ENCODE measurements at regions not wholly inside any gene's neighbourhood (a gene's known extent, or its start where the extent isn't known, plus 50 kb on each side); places are given as distances from the start of the nearest gene placed in this dataset.

DNA sequence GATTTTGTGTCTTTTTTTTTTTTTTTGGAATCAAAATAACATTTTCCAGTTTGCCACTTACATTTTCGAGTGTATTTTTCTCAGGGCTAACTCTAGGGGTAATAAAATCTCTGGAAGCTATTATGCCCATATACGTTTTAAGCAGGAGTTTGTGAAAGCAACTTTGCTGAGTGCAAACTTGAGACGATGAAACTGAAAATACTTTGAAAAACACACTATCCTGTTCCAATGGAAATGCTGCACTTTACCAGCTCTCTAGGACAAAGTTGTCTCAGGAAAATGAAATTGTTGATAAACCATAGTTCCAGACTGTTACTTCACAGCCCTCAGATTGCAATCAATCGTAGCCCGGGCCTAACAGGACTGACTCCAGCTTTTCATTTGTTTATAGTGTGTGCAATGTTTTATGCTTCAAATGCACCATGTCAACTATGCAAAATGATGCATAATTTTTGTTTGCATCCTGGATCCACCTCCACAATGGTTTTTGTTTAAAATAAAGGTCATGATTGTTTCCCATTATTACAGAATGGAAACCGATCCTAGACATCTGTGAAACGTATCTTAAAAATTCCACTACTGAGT, 220.6 kb upstream of the PKN2 start:
- Histone ChIP-seq H3K4me3 (ENCODE audit: low read depth, low read length) (no peak overlapping the region), H3K9ac (ENCODE audit: low read depth, low read length) (no peak overlapping the region), H3K4me1 (ENCODE audit: control insufficient read depth, insufficient read depth, low read length) (no peaks in the 10 kb centered on the region), H3K9me3 (ENCODE audit: control insufficient read depth, insufficient read depth, low read length) (no peaks in the 10 kb centered on the region), H3K27me3 (ENCODE audit: control insufficient read depth, insufficient read depth, low read length) (peaks cover 6% of the 10 kb centered on the region), H3K36me3 (ENCODE audit: control insufficient read depth, insufficient read depth, low read length) (no peaks in the 10 kb centered on the region)

DNA sequence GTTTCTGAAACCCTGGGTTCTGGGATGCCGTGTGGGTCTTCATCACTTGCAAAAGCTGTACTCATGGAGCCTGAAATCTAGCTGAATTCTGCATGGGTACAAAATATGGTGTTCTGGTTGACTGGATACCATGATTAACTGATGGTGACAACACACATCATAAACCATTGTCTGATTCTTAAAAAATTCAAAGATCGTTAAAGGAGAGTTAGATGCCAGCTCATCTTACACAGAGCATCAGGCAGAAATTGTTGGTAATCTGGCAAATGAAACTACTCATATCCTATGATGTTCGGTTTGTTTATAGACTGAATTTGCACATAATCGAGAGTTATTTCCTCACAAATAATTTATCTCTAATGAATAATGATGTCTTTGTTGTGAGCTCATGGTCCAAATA, 218.1 kb upstream of the PKN2 start:
- Histone ChIP-seq H3K9me3 (ENCODE audit: control insufficient read depth, insufficient read depth, low read length) (no peaks in the 10 kb centered on the region), H3K27me3 (ENCODE audit: control insufficient read depth, insufficient read depth, low read length) (peaks cover 6% of the 10 kb centered on the region), H3K36me3 (ENCODE audit: control insufficient read depth, insufficient read depth, low read length) (no peaks in the 10 kb centered on the region), H3K4me3 (ENCODE audit: low read depth, low read length) (no peak overlapping the region), H3K9ac (ENCODE audit: low read depth, low read length) (no peak overlapping the region), H3K4me1 (ENCODE audit: control insufficient read depth, insufficient read depth, low read length) (no peaks in the 10 kb centered on the region)

DNA sequence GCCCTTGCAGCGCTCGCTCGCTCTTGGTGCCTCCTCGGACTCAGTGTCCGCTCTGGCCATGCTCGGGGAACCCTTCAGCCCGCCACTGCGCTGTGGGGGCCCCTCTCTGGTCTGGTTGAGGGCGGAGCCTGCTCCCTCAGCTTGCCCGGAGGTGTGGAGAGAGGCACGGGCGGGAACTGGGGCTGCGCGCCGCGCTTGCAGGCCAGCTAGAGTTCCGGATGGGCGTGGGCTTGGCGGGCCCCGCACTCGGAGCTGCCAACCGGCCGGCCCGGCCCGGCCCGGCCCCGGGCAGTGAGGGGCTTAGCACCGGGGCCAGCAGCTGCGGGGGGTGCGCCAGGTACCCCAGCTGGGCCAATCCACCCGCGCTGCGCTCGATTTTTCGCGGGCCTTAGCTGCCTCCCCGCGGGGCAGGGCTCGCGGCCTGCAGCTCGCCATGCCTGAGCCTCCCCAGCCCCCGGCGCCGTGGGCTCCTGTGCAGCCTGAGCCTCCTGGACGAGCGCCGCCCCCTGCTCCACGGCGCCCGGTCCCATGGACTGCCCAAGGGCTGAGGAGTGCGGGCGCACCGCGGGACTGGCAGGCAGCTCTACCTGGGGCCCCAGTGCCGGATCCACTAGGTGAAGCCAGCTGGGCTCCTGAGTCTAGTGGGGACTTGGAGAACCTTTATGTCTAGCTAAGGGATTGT, 217.0 kb upstream of the PKN2 start:
- Histone ChIP-seq H3K36me3 (ENCODE audit: control insufficient read depth, insufficient read depth, low read length) (no peaks in the 10 kb centered on the region), H3K9ac (ENCODE audit: low read depth, low read length) (no peak overlapping the region), H3K4me3 (ENCODE audit: low read depth, low read length) (no peak overlapping the region), H3K27me3 (ENCODE audit: control insufficient read depth, insufficient read depth, low read length) (peaks cover 2% of the 10 kb centered on the region), H3K4me1 (ENCODE audit: control insufficient read depth, insufficient read depth, low read length) (no peaks in the 10 kb centered on the region), H3K9me3 (ENCODE audit: control insufficient read depth, insufficient read depth, low read length) (no peaks in the 10 kb centered on the region)

- Histone ChIP-seq H3K4me1 (ENCODE audit: control insufficient read depth, insufficient read depth, low read length) (no peaks in the 10 kb centered on the region), H3K4me3 (ENCODE audit: low read depth, low read length) (no peak overlapping the region), H3K9me3 (ENCODE audit: control insufficient read depth, insufficient read depth, low read length) (no peaks in the 10 kb centered on the region), H3K36me3 (ENCODE audit: control insufficient read depth, insufficient read depth, low read length) (no peaks in the 10 kb centered on the region), H3K9ac (ENCODE audit: low read depth, low read length) (no peak overlapping the region), H3K27me3 (ENCODE audit: control insufficient read depth, insufficient read depth, low read length) (no peaks in the 10 kb centered on the region)
Observed at GRCh38 chr1:88472298-88472697, 211.8 kb upstream of the PKN2 start.

DNA sequence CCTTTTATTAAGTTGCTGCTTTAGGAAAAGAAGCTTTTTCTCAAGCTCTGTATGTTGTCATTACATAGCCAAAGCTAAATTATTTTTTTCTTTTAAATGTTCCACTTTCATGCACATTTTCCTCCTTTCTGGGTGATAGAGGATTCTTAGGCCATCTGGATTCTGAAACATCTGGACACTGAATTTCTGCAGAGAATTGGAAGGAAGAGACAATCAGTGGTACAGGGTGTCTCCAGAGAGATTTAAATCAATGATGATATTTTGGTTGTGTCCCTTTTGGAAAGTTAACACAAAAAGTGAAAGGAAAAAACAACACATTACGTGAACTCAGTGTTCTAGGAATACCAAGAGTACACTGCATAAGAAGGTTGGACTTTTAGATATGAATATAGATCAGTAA, 211.4 kb upstream of the PKN2 start:
- H3K4me3 ChIP-seq (ENCODE audit: low read depth, low read length) = no peak overlapping the region
- H3K27me3 ChIP-seq (ENCODE audit: control insufficient read depth, insufficient read depth, low read length) = no peaks in the 10 kb centered on the region
- H3K36me3 ChIP-seq (ENCODE audit: control insufficient read depth, insufficient read depth, low read length) = no peaks in the 10 kb centered on the region
- no peak overlapping the region for H3K9ac ChIP-seq (ENCODE audit: low read depth, low read length)
- H3K9me3 ChIP-seq (ENCODE audit: control insufficient read depth, insufficient read depth, low read length) = no peaks in the 10 kb centered on the region
- no peaks in the 10 kb centered on the region for H3K4me1 ChIP-seq (ENCODE audit: control insufficient read depth, insufficient read depth, low read length)

DNA sequence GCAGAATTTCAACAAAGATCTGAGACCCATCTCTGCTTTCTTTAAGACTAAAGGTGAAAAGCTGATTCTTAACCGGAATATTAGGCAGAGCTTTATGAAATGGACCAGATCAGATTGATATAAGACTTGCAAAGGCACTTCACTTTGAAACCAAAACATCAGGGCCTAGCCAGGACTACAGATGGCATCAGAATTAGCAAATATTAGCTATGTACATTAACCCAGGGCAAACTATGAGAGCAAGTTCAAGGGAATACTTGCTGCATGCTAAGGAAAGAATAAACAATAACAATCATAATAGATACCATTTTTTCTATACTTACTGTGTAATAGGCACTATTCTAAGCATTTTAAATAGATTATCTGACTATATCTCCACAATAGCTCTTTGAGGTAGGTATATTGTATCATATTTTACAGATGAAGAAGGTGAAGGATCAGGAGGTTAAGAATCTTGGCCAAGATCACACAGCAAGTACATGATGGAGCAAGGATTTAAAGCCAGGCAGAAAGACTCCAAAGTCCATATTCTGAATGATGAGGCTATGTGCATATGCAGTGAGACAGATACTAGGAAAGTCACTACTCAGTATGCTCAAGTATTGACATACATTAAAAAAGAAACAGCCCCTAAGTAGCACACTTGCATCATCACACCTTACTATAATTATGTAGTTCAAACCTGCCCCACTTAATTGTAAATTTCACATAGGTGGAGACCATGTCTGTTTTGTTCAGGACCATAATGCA, 209.3 kb upstream of the PKN2 start:
- Histone ChIP-seq H3K9ac (ENCODE audit: low read depth, low read length) (no peak overlapping the region), H3K4me3 (ENCODE audit: low read depth, low read length) (no peak overlapping the region), H3K36me3 (ENCODE audit: control insufficient read depth, insufficient read depth, low read length) (no peaks in the 10 kb centered on the region), H3K27me3 (ENCODE audit: control insufficient read depth, insufficient read depth, low read length) (no peaks in the 10 kb centered on the region), H3K4me1 (ENCODE audit: control insufficient read depth, insufficient read depth, low read length) (no peaks in the 10 kb centered on the region), H3K9me3 (ENCODE audit: control insufficient read depth, insufficient read depth, low read length) (no peaks in the 10 kb centered on the region)

DNA sequence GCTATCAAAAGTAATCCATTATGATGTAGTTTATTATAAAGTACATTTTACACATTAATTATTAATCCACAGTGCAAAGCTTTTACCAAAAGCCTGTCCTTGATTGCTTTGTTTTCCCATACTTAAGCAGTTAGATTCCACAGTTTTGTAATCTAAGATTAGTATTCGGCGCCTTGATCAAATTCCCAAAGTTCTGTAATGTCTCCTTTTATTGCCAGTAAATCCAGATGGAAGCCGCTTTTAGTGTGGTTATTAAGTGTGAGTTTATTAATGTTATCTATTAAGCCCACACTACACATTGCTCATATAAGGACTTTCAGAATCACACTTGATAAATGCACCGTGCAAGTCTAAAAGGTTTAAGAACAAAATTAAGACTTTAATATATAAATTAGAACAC, 199.2 kb upstream of the PKN2 start:
- Histone ChIP-seq H3K4me1 (ENCODE audit: control insufficient read depth, insufficient read depth, low read length) (no peaks in the 10 kb centered on the region), H3K9ac (ENCODE audit: low read depth, low read length) (no peak overlapping the region), H3K9me3 (ENCODE audit: control insufficient read depth, insufficient read depth, low read length) (no peaks in the 10 kb centered on the region), H3K36me3 (ENCODE audit: control insufficient read depth, insufficient read depth, low read length) (no peaks in the 10 kb centered on the region), H3K27me3 (ENCODE audit: control insufficient read depth, insufficient read depth, low read length) (no peaks in the 10 kb centered on the region), H3K4me3 (ENCODE audit: low read depth, low read length) (no peak overlapping the region)

DNA sequence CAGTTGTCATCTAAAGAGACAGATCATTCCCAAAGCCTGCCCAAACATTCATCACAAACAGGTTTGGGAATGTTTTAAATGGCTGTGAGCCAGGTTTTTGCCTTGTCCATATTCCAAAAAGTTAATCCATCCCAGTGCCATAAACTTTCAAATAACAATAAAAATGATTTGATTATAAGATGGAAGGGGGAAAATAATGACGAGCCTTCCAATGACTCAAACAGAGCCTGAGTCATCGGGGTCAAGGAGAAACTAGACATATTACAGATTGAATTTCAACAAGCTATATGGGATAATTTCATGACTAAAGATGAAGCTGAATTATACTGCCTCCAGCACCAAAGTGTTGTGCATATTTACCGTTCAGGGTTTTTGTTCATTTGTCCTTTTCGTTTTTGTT, 195.8 kb upstream of the PKN2 start:
- Histone ChIP-seq H3K27me3 (ENCODE audit: control insufficient read depth, insufficient read depth, low read length) (no peaks in the 10 kb centered on the region), H3K9ac (ENCODE audit: low read depth, low read length) (no peak overlapping the region), H3K9me3 (ENCODE audit: control insufficient read depth, insufficient read depth, low read length) (no peaks in the 10 kb centered on the region), H3K36me3 (ENCODE audit: control insufficient read depth, insufficient read depth, low read length) (no peaks in the 10 kb centered on the region), H3K4me3 (ENCODE audit: low read depth, low read length) (no peak overlapping the region), H3K4me1 (ENCODE audit: control insufficient read depth, insufficient read depth, low read length) (no peaks in the 10 kb centered on the region)

GRCh38 chr1:88490676-88491075, 193.4 kb upstream of the PKN2 start:
- H3K27me3 ChIP-seq (ENCODE audit: control insufficient read depth, insufficient read depth, low read length) = no peaks in the 10 kb centered on the region
- no peaks in the 10 kb centered on the region for H3K9me3 ChIP-seq (ENCODE audit: control insufficient read depth, insufficient read depth, low read length)
- H3K36me3 ChIP-seq (ENCODE audit: control insufficient read depth, insufficient read depth, low read length) = no peaks in the 10 kb centered on the region
- no peak overlapping the region for H3K9ac ChIP-seq (ENCODE audit: low read depth, low read length)
- no peaks in the 10 kb centered on the region for H3K4me1 ChIP-seq (ENCODE audit: control insufficient read depth, insufficient read depth, low read length)
- no peak overlapping the region for H3K4me3 ChIP-seq (ENCODE audit: low read depth, low read length)

GRCh38 chr1:88499671-88500070, 184.4 kb upstream of the PKN2 start:
- H3K9me3 ChIP-seq (ENCODE audit: control insufficient read depth, insufficient read depth, low read length) = no peaks in the 10 kb centered on the region
- no peak overlapping the region for H3K4me3 ChIP-seq (ENCODE audit: low read depth, low read length)
- H3K27me3 ChIP-seq (ENCODE audit: control insufficient read depth, insufficient read depth, low read length) = no peaks in the 10 kb centered on the region
- no peaks in the 10 kb centered on the region for H3K36me3 ChIP-seq (ENCODE audit: control insufficient read depth, insufficient read depth, low read length)
- H3K9ac ChIP-seq (ENCODE audit: low read depth, low read length) = no peak overlapping the region
- H3K4me1 ChIP-seq (ENCODE audit: control insufficient read depth, insufficient read depth, low read length) = no peaks in the 10 kb centered on the region

DNA sequence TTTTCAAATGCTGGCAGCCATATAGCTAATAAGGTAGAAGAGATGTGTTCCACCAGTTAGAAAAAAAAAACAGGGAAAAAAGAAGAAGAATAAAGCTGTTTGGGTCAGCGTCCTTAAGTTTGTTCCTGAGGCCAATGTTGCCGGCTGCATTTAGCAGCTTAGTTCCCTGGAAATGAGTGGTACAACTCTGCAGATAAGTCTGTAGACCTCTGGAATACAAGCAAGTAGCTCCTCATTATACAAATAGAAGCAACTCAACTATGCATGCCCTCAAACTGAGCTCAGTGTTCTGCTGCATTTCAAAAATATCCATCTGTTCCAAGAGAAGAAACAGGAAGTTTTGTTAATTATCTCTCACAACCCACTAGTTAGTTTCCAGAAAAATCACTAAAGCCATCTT, 181.2 kb upstream of the PKN2 start:
- Histone ChIP-seq H3K27me3 (ENCODE audit: control insufficient read depth, insufficient read depth, low read length) (no peaks in the 10 kb centered on the region), H3K4me1 (ENCODE audit: control insufficient read depth, insufficient read depth, low read length) (no peaks in the 10 kb centered on the region), H3K36me3 (ENCODE audit: control insufficient read depth, insufficient read depth, low read length) (no peaks in the 10 kb centered on the region), H3K9me3 (ENCODE audit: control insufficient read depth, insufficient read depth, low read length) (no peaks in the 10 kb centered on the region), H3K9ac (ENCODE audit: low read depth, low read length) (no peak overlapping the region), H3K4me3 (ENCODE audit: low read depth, low read length) (no peak overlapping the region)

DNA sequence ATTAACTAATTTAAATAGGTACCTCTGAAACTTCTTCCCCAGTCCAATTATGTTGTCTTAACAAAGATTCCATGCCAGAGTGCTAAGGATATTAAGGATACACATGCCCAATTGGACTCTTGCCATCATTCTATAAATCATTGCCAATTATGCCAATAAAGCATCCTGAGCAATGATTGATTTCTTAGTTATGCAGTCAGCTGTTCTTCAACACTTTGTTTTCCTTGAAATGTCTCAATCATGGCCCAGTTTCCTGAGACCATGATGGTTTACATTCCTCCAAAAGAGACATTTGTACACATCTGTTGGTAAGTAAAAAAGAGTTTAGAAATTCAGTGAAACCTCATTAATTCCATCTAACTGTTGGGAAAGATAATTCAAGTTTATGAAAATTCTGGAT, 180.4 kb upstream of the PKN2 start:
- Histone ChIP-seq H3K27me3 (ENCODE audit: control insufficient read depth, insufficient read depth, low read length) (no peaks in the 10 kb centered on the region), H3K4me3 (ENCODE audit: low read depth, low read length) (no peak overlapping the region), H3K9me3 (ENCODE audit: control insufficient read depth, insufficient read depth, low read length) (no peaks in the 10 kb centered on the region), H3K9ac (ENCODE audit: low read depth, low read length) (no peak overlapping the region), H3K36me3 (ENCODE audit: control insufficient read depth, insufficient read depth, low read length) (no peaks in the 10 kb centered on the region), H3K4me1 (ENCODE audit: control insufficient read depth, insufficient read depth, low read length) (no peaks in the 10 kb centered on the region)
